Right cardiac atrium (tissue), 5 donors: ENCODE measurements at regions not wholly inside any gene's neighbourhood (a gene's known extent, or its start where the extent isn't known, plus 50 kb on each side); places are given as distances from the start of the nearest gene placed in this dataset.
A peak's percentile ranks its signal among the peaks of the same experiment; 100 is the strongest.

Experiments used
- ATAC-seq, 2 donors: fragments of 200-7000 bp; cut with Tn5 transposase; one replicate each; pipeline versions ENCODE4 v1.8.0 to v1.9.1; 2020; ENCODE audit warnings: moderate library complexity in 2 of 2, mild to moderate bottlenecking in 1 of 2
- DNase-seq, 3 donors: peaks; one replicate each; pipeline ENCODE4 v3.0.0-alpha.2; 2020
- H3K27ac ChIP-seq: one replicate; pipeline ENCODE4 v1.5.1; 2013; ENCODE audit warnings: mild to moderate bottlenecking, low read length, control low read depth, moderate library complexity
- H3K27me3 ChIP-seq: one replicate; pipeline ENCODE4 v1.6.1; 2013; ENCODE audit not compliant: control insufficient read depth, insufficient read depth
- H3K4me1 ChIP-seq: one replicate; pipeline ENCODE4 v1.6.1; 2013; ENCODE audit warnings: low read length; ENCODE audit not compliant: control insufficient read depth, insufficient read depth
- H3K4me3 ChIP-seq: one replicate; pipeline ENCODE4 v1.5.1; 2013; ENCODE audit warnings: low read length, control low read depth
- H3K9me3 ChIP-seq: one replicate; pipeline ENCODE4 v1.6.1; 2013; ENCODE audit warnings: low read length; ENCODE audit not compliant: control insufficient read depth
- WGBS: extraction: QIAGEN DNeasy Blood & Tissue Kit; methylation state at CpG from one replicate; pipeline ENCODE4 v1.1.7; 2013; 5-methylcytosine and 5-hydroxymethylcytosine counted together
- intact Hi-C, 4 donors: fragments of 100-400 bp; cut with DNase I; formaldehyde crosslinking; loops; one replicate each; pipeline versions ENCODE4 v1.11.0 to v1.14.0; 2022 to 2023
- donor health status: healthy with polysubstance abuse.
- donor health status: DM: no; HTN: yes; CAD: no.
- donor health status: DM: no; HTN: no; CAD: no.
- donor health status: DM: no; HTN: yes; CAD: no; lungs with severe emphysema.
- donor health status: DM: yes; HTN: yes; CAD: no.

DNA sequence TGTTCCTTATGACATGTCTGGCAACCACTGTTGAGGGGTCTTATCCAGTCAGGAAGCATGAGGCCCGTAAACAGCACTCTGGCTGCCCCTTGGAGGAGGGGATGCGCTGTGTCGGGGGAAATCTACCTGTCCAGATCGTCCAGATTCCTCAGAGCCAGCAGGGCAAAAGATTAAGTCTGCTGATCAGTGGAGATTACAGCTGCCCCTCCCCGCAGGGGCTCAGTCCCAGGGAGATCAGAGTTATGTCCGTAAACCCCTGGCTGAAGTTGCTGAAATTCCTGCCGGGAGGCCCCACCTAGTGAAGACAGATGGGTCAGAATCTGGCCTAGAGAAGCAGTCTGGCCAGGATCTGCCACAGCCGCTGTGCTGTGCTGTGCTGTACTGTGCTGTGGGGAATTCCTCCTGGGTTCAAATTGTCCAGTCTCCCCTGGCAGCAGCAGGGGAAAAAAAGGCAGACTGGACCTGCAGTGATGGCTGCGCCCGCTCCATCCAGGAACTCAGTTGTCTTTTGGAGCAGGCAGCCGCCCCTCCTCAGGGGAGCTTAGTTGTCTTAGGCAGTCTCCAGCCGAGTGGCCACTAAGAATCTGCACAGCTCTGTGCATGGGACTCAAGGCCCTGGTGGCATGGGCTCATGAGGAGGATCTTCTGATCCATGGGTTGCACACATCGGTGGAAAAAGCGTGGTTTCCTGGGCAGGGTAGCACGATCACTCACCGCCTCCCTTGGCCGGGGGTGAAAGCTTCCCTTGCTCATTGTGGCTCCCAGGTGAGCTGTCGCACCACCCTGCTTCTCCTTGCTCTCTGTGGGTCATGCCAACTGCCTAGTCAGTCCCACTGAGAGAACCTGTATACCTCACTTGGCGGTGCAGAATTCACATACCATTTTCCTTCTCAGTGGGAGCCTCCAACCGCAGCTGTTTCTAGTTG, 1368.8 kb upstream of the ADGRB3 start:
- H3K27me3 ChIP-seq: no peaks in the 10 kb centered on the region
- H3K9me3 ChIP-seq: no peaks in the 10 kb centered on the region
- H3K4me1 ChIP-seq: no peaks in the 10 kb centered on the region
- ATAC-seq (no peak), DNase-seq (peak in 2 of 3 donors; percentile 25 to 27)
- intact Hi-C loops: no loop called here
- WGBS: 82% methylated on average over 20 of the region's 20 CpGs
- no peak overlapping the region for H3K27ac ChIP-seq
- no peak overlapping the region for H3K4me3 ChIP-seq

DNA sequence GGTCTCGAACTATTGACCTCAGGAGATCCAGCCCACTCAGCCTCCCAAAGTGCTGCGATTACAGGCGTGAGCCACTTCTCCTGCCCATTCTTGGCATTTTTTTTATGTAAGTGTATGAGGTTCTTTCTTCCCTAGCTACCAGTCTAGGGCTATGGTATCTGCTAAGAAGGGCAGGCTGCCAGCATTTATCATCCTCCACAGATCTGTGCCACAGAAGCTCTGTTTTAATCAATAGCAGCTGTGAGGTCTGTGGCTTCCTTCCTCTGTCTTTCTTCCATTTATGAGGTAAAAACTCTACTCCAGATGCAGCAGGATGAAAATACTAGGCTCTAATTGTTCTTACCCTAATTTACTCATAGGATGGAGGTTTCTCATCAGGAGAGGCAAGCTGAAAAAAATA, 1382.4 kb upstream of the ADGRB3 start:
- H3K27ac ChIP-seq: no peak overlapping the region
- no peak overlapping the region for H3K4me3 ChIP-seq
- no peaks in the 10 kb centered on the region for H3K4me1 ChIP-seq
- 47% methylated on average over 3 of the region's 3 CpGs for WGBS
- H3K27me3 ChIP-seq: no peaks in the 10 kb centered on the region
- DNase-seq: no peak
- intact Hi-C loops: no loop called here
- H3K9me3 ChIP-seq: no peaks in the 10 kb centered on the region
- ATAC-seq: no peak

DNA sequence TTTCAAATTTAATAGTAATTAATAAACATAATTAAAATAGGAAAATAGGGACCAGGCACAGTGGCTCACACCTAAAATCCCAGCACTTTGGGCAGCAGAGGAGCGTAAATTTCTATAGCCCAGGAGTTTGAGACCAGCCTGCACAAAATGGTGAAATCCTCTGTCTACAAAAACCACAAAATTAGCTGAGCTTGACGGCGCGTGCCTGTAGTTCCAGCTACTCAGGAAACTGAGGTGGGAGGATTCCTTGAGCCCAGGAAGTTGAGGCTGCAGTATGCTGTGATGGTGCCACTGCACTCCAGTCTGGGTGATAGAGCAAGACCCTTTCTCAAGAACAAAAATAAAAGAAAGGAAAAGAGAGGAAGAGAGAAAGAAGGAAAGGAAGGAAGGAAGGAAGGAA, 1387.0 kb upstream of the ADGRB3 start:
- Histone ChIP-seq H3K4me3 (no peak overlapping the region), H3K27ac (no peak overlapping the region), H3K4me1 (no peaks in the 10 kb centered on the region), H3K27me3 (no peaks in the 10 kb centered on the region), H3K9me3 (no peaks in the 10 kb centered on the region)
- WGBS: 82% methylated on average over 4 of the region's 4 CpGs
- no peak for ATAC-seq
- intact Hi-C loops: no loop called here
- DNase-seq: no peak

DNA sequence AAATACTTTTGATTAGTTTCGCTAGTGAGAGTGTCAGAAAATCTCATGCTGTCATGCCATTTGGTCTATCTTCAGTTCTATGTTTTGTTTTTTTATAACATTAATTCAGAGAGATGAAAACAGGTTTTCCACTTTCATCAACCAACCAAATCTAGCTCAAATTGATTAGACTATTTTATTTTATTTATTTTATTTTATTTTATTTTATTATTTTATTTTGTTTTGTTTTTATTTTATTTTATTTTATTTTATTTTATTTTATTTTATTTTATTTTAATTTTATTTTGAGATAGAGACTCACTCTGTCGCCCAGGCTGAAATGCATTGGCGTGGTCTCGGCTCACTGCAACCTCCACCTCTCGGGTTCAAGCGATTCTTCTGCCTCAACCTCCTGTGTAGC, 1391.0 kb upstream of the ADGRB3 start:
- H3K27ac ChIP-seq: no peak overlapping the region
- 83% methylated on average over 6 of the region's 6 CpGs for WGBS
- H3K27me3 ChIP-seq: no peaks in the 10 kb centered on the region
- no peaks in the 10 kb centered on the region for H3K4me1 ChIP-seq
- no peak overlapping the region for H3K4me3 ChIP-seq
- no peaks in the 10 kb centered on the region for H3K9me3 ChIP-seq
- DNase-seq: no peak
- intact Hi-C loops: no loop called here
- ATAC-seq: no peak

DNA sequence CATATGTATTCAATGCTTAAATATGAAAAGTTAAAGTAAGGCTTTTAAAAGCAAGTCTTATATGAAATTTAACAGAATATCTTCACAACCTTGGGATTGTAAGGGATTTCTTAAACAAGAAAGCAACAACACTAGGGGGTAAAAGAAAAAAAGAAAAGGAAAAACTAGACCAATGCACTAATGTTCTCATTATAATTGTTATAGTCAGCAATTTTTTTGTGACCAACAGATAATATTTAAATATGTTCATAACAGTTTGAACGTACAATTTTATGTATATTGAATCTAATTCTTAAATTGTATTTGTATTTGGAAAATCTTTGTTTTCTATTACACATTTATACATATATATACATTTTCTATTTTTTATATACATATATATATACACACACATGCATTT, 1397.8 kb upstream of the ADGRB3 start:
- no peak overlapping the region for H3K27ac ChIP-seq
- no peak for DNase-seq
- ATAC-seq: no peak
- H3K4me1 ChIP-seq: no peaks in the 10 kb centered on the region
- H3K9me3 ChIP-seq: no peaks in the 10 kb centered on the region
- intact Hi-C loops: no loop called here
- H3K4me3 ChIP-seq: no peak overlapping the region
- WGBS: 71% methylated on average over 1 of the region's 1 CpG
- no peaks in the 10 kb centered on the region for H3K27me3 ChIP-seq

DNA sequence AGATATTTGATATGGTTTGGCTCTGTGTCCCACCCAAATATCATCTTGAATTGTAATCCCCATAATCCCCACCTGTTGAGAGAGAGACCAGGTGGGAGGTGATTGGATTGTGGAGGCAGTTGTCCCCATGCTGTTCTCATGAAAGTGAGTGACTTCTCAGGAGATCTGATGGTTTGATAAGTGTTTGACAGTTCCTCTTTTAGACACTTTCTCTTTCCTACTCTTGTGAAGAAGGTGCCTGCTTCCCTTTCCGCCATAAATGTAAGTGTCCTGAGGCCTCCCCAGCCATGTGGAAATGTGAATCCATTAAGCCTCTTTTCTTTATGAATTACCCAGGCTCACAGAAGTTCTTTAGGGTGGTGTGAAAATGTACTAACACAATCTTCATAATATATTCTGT, 1404.0 kb upstream of the ADGRB3 start:
- ATAC-seq: no peak
- intact Hi-C loops: no loop called here
- no peaks in the 10 kb centered on the region for H3K4me1 ChIP-seq
- no peak for DNase-seq
- no peak overlapping the region for H3K27ac ChIP-seq
- WGBS: 95% methylated on average over 1 of the region's 1 CpG
- no peak overlapping the region for H3K4me3 ChIP-seq
- H3K27me3 ChIP-seq: no peaks in the 10 kb centered on the region
- H3K9me3 ChIP-seq: no peaks in the 10 kb centered on the region

DNA sequence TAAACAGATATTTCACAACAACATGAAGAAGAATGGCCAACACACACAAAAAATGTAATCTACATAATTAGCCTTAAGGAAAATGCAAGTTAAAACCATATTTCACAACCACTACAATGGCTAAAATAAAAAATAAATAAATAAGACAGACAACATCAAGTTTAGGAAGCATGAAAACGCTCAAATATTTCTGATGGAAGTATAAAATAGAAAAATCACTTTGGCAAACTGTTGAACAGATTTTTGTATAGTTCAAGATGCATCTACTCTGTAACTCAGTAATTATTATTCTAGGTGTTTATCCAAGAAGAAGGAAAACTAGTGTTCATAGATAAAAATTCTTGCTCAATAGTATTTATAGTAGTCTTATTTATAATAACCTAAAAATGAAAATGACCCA, 1410.1 kb upstream of the ADGRB3 start:
- Histone ChIP-seq H3K4me3 (no peak overlapping the region), H3K27ac (no peak overlapping the region), H3K9me3 (no peaks in the 10 kb centered on the region), H3K4me1 (no peaks in the 10 kb centered on the region), H3K27me3 (no peaks in the 10 kb centered on the region)
- WGBS: 58% methylated on average over 1 of the region's 1 CpG
- DNase-seq (no peak), ATAC-seq (no peak)
- intact Hi-C loops: no loop called here

DNA sequence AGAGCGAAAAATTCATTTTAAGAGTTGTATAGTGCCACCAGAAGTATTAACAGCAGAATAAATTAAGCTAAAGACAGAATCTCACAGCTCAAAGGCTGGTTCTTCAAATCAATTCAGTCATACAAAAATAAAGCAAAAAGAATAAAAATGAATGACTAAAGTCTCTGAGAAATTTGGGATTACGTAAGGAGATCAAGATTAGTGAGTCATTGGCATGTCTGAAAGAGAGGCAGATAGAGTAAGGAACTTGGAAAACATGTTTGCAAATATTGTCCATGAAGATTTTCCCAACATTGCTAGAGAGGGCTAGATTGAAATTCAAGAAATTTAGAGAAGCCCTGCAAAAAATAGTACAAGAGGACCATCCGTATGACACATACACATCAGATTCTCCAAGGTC, 1413.9 kb upstream of the ADGRB3 start:
- WGBS: 82% methylated on average over 3 of the region's 3 CpGs
- no peak for DNase-seq
- no peak overlapping the region for H3K4me3 ChIP-seq
- no peaks in the 10 kb centered on the region for H3K9me3 ChIP-seq
- intact Hi-C loops: no loop called here
- H3K27me3 ChIP-seq: no peaks in the 10 kb centered on the region
- H3K27ac ChIP-seq: no peak overlapping the region
- no peak for ATAC-seq
- no peaks in the 10 kb centered on the region for H3K4me1 ChIP-seq

DNA sequence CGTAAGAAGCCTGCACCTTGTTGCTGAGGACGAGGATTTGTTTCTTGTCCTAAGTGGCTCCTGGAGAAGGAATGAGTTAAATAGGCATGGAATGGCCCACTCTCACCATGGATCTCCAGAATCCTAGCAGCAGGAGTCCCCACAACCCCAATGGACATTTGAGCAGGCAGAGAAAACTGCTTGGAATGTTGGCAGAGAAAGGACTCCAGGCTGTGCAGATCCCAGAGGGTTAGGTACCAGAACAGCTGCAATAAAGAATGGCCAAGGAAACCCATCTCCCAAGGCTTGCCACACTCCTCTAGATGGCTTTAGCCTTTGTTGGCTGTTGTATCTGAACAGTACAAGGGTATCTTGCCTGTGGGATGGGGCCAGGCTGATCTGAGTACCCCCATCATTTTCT, 1415.7 kb upstream of the ADGRB3 start:
- WGBS: 84% methylated on average over 2 of the region's 2 CpGs
- Histone ChIP-seq H3K4me3 (no peak overlapping the region), H3K27ac (no peak overlapping the region), H3K9me3 (no peaks in the 10 kb centered on the region), H3K4me1 (no peaks in the 10 kb centered on the region), H3K27me3 (no peaks in the 10 kb centered on the region)
- ATAC-seq (peak in 1 of 2 donors; percentile 11), DNase-seq (no peak)
- intact Hi-C loops: no loop called here

DNA sequence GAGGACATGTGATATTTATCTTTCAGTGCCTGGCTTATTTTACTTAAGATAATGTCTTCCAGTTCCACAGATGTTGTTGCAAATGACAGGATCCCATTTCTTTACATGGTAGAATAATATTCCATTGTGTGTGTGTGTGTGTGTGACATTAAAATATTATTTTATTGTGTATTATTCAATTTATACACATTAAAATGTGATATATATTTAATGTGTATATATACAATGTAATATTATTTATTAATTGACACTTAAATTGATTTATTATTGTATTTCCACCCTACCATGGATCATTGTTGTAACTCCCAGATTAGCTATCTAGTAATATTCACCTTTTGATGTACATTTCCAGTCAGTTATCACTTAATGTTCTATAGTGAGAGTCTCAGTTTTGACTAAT, 1422.5 kb upstream of the ADGRB3 start:
- intact Hi-C loops: no loop called here
- no peaks in the 10 kb centered on the region for H3K27me3 ChIP-seq
- H3K9me3 ChIP-seq: no peaks in the 10 kb centered on the region
- H3K4me3 ChIP-seq: no peak overlapping the region
- ATAC-seq (no peak), DNase-seq (no peak)
- no peak overlapping the region for H3K27ac ChIP-seq
- H3K4me1 ChIP-seq: no peaks in the 10 kb centered on the region

DNA sequence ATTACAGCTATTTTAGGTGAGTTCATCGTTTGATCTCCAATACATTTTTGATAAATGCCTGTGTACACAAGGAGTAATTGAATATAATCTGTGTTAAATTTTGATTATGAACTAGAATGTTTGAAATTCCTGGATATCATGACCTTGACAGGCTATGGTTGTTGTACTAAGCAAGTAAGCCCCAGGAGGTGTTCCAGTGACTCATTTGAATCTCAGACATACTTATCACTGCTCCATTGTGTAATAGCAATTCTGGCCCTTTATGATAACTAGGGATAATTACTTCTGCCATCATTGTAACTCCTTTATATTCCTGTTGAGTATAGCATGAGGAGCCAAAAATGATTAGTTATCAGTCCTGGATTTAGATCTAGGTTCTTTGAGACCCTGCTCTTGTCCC, 1424.6 kb upstream of the ADGRB3 start:
- intact Hi-C loops: no loop called here
- DNase-seq (no peak), ATAC-seq (no peak)
- no peak overlapping the region for H3K27ac ChIP-seq
- no peak overlapping the region for H3K4me3 ChIP-seq
- H3K27me3 ChIP-seq: no peaks in the 10 kb centered on the region
- WGBS: 54% methylated on average over 1 of the region's 1 CpG
- H3K4me1 ChIP-seq: no peaks in the 10 kb centered on the region
- H3K9me3 ChIP-seq: no peaks in the 10 kb centered on the region

DNA sequence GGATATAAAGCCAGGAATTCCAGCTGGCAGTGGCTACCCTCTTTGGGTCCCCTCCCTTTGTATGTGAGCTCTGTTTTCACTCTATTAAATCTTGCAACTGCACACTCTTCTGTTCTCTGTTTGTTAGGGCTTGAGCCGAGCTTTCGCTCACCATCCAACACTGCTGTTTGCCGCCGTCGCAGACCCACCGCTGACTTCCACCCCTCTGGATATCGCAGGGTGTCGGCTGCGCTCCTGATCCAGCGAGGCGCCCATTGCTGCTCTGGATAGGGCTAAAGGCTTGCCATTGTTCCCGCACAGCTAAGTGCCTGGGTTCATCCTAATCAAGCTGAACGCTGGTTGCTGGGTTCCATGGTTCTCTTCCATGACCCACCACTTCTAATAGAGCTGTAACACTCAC, 1433.5 kb upstream of the ADGRB3 start:
- H3K4me1 ChIP-seq: no peaks in the 10 kb centered on the region
- no peaks in the 10 kb centered on the region for H3K27me3 ChIP-seq
- H3K27ac ChIP-seq: no peak overlapping the region
- ATAC-seq: no peak
- H3K9me3 ChIP-seq: no peaks in the 10 kb centered on the region
- 91% methylated on average over 13 of the region's 13 CpGs for WGBS
- H3K4me3 ChIP-seq: no peak overlapping the region
- intact Hi-C loops: no loop called here
- DNase-seq: no peak
